GM12875 (cell line): ENCODE measurements at regions not wholly inside any gene's neighbourhood (a gene's known extent, or its start where the extent isn't known, plus 50 kb on each side); places are given as distances from the start of the nearest gene placed in this dataset.

ENCODE experiments used
- H3K4me3 ChIP-seq: one replicate; pipeline ENCODE4 v1.5.1; 2011; ENCODE audit warnings: low read depth, low read length, control low read depth
- CTCF ChIP-seq: IDR thresholded peaks from 2 replicates; pipeline ENCODE4 v1.5.1; 2011; ENCODE audit warnings: low read depth, mild to moderate bottlenecking, control low read depth, inconsistent platforms, low read length, moderate library complexity, borderline replicate concordance; ENCODE audit not compliant: insufficient read depth

GRCh38 chr6:139556532-139556931, 182.1 kb upstream of the CITED2 start:
- H3K4me3 ChIP-seq: no peak overlapping the region
- no peak for TF ChIP-seq CTCF

- H3K4me3 ChIP-seq: no peak overlapping the region
These were observed 179.5 kb upstream of the CITED2 start for GRCh38 chr6:139553916-139554315.

GRCh38 chr6:139551376-139551775, 176.9 kb upstream of the CITED2 start:
- TF ChIP-seq CTCF: no peak
- no peak overlapping the region for H3K4me3 ChIP-seq

More at GRCh38 chr6:139553916-139554315, 179.5 kb upstream of the CITED2 start:
- TF ChIP-seq CTCF: no peak

GRCh38 chr6:139550361-139550760, 175.9 kb upstream of the CITED2 start:
- no peak overlapping the region for H3K4me3 ChIP-seq
- TF ChIP-seq CTCF: no peak

GRCh38 chr6:139549561-139550070, 175.2 kb upstream of the CITED2 start:
- TF ChIP-seq CTCF: no peak
- H3K4me3 ChIP-seq: no peak overlapping the region

- H3K4me3 ChIP-seq: no peak overlapping the region
- TF ChIP-seq CTCF: no peak
These were observed 173.4 kb upstream of the CITED2 start for GRCh38 chr6:139547804-139548203.

GRCh38 chr6:139547122-139547776, 172.8 kb upstream of the CITED2 start:
- TF ChIP-seq CTCF: no peak
- no peak overlapping the region for H3K4me3 ChIP-seq
